ENCODE measurements at regions not wholly inside any gene's neighbourhood (a gene's known extent, or its start where the extent isn't known, plus 50 kb on each side); places are given as distances from the start of the nearest gene placed in this dataset.

GRCh38 chrX:121457096-121457495 is 409.7 kb downstream of the GLUD2 start:
- H3K9me3 ChIP-seq: no peaks in the 10 kb centered on the region
- 33 to 56% (median 38%) methylated on average over 1 of the region's 1 CpG for WGBS, 3 donors
- H3K27me3 ChIP-seq: no peaks in the 10 kb centered on the region
- TF ChIP-seq CTCF (IDR thresholded peaks at IDR 0.05) (no peak), EP300 (IDR thresholded peaks at IDR 0.05) (no peak), POLR2A (IDR thresholded peaks at IDR 0.05) (no peak)
- H3K27ac ChIP-seq: no peak overlapping the region
- intact Hi-C loops (cut with DNase I): no loop called here
- no peak for DNase-seq
- no peaks in the 10 kb centered on the region for H3K4me1 ChIP-seq (ENCODE audit: insufficient read depth)
- H3K4me3 ChIP-seq: no peak overlapping the region
- no peaks in the 10 kb centered on the region for H3K36me3 ChIP-seq

GRCh38 chrX:121479406-121479805 is 432.0 kb downstream of the GLUD2 start:
- H3K36me3 ChIP-seq: no peaks in the 10 kb centered on the region
- H3K27me3 ChIP-seq: no peaks in the 10 kb centered on the region
- intact Hi-C loops (cut with DNase I): no loop called here
- TF ChIP-seq POLR2A (IDR thresholded peaks at IDR 0.05) (no peak), CTCF (IDR thresholded peaks at IDR 0.05) (no peak), EP300 (IDR thresholded peaks at IDR 0.05) (no peak)
- H3K9me3 ChIP-seq: no peaks in the 10 kb centered on the region
- H3K4me1 ChIP-seq (ENCODE audit: insufficient read depth): no peaks in the 10 kb centered on the region
- no peak overlapping the region for H3K4me3 ChIP-seq
- no peak overlapping the region for H3K27ac ChIP-seq
- WGBS, 3 donors: 47 to 68% (median 51%) methylated on average over 4 of the region's 4 CpGs
- no peak for DNase-seq

GRCh38 chrX:121496966-121497365 is 449.6 kb downstream of the GLUD2 start:
- DNase-seq: no peak
- Histone ChIP-seq H3K27me3 (no peaks in the 10 kb centered on the region), H3K4me3 (no peak overlapping the region), H3K27ac (no peak overlapping the region), H3K9me3 (no peaks in the 10 kb centered on the region), H3K36me3 (no peaks in the 10 kb centered on the region), H3K4me1 (ENCODE audit: insufficient read depth) (no peaks in the 10 kb centered on the region)
- 0 to 2% (median 0%) methylated on average over 1 of the region's 1 CpG for WGBS, 3 donors
- TF ChIP-seq CTCF (IDR thresholded peaks at IDR 0.05): no peak
- no peak for TF ChIP-seq EP300 (IDR thresholded peaks at IDR 0.05)
- TF ChIP-seq POLR2A (IDR thresholded peaks at IDR 0.05): no peak
- intact Hi-C loops (cut with DNase I): no loop called here

- Histone ChIP-seq H3K27me3 (no peaks in the 10 kb centered on the region), H3K36me3 (no peaks in the 10 kb centered on the region), H3K4me3 (no peak overlapping the region), H3K4me1 (ENCODE audit: insufficient read depth) (no peaks in the 10 kb centered on the region), H3K9me3 (no peaks in the 10 kb centered on the region), H3K27ac (no peak overlapping the region)
- intact Hi-C loops (cut with DNase I): no loop called here
- TF ChIP-seq EP300 (IDR thresholded peaks at IDR 0.05): no peak
- no peak for TF ChIP-seq POLR2A (IDR thresholded peaks at IDR 0.05)
- no peak for TF ChIP-seq CTCF (IDR thresholded peaks at IDR 0.05)
- WGBS, 3 donors: 41 to 55% (median 47%) methylated on average over 6 of the region's 6 CpGs
- no peak for DNase-seq
These were observed 456.7 kb downstream of the GLUD2 start for GRCh38 chrX:121504153-121504552.

GRCh38 chrX:121546317-121546716 is 498.9 kb downstream of the GLUD2 start:
- 79 to 89% (median 83%) methylated on average over 1 of the region's 1 CpG for WGBS, 3 donors
- TF ChIP-seq EP300 (IDR thresholded peaks at IDR 0.05) (no peak), CTCF (IDR thresholded peaks at IDR 0.05) (no peak), POLR2A (IDR thresholded peaks at IDR 0.05) (no peak)
- intact Hi-C loops (cut with DNase I): no loop called here
- H3K36me3 ChIP-seq: no peaks in the 10 kb centered on the region
- no peaks in the 10 kb centered on the region for H3K4me1 ChIP-seq (ENCODE audit: insufficient read depth)
- no peaks in the 10 kb centered on the region for H3K27me3 ChIP-seq
- no peak overlapping the region for H3K4me3 ChIP-seq
- no peak for DNase-seq
- H3K27ac ChIP-seq: no peak overlapping the region
- no peaks in the 10 kb centered on the region for H3K9me3 ChIP-seq

Measured in ovary (tissue), 7 donors.